MM.1S (cell line): ENCODE measurements at regions not wholly inside any gene's neighbourhood (a gene's known extent, or its start where the extent isn't known, plus 50 kb on each side); places are given as distances from the start of the nearest gene placed in this dataset.

ENCODE experiments used
- CTCF ChIP-seq: fragments of 300-600 bp; sonication (generic); IDR thresholded peaks from 2 replicates; pipeline ENCODE4 v1.5.1; 2016; ENCODE audit warnings: antibody characterized with exemption, low read length, mixed read lengths
- EZH2 ChIP-seq: fragments of 300-600 bp; sonication (generic); optimal IDR thresholded peaks from 2 replicates; pipeline ENCODE3; 2017; ENCODE audit warnings: low read depth, mild to moderate bottlenecking, antibody characterized with exemption, low read length, mixed read lengths
- EZH2phosphoT487 ChIP-seq: fragments of 300-600 bp; sonication (generic); IDR thresholded peaks from 2 replicates; pipeline ENCODE4 v1.6.1; 2018; ENCODE audit warnings: antibody characterized with exemption, low read length

GRCh38 chr7:118949031-118949430, 724.5 kb downstream of the ANKRD7 start:
- no peak for TF ChIP-seq CTCF
- no peak for TF ChIP-seq EZH2phosphoT487
- no peak for TF ChIP-seq EZH2
